SK-N-SH (cell line): ENCODE measurements at regions not wholly inside any gene's neighbourhood (a gene's known extent, or its start where the extent isn't known, plus 50 kb on each side); places are given as distances from the start of the nearest gene placed in this dataset.
"Not testable (repeated sequence)": the region's sequence is repeated elsewhere in the genome, so short reads cannot be mapped to it uniquely, and the experiment has no call there.

Experiments
- CTCF ChIP-seq: fragments of 200-600 bp; sonication (generic); IDR thresholded peaks from 2 replicates; pipeline ENCODE4 v1.6.1; 2017; ENCODE audit warnings: antibody characterized with exemption, mild to moderate bottlenecking, moderate library complexity
- MAX ChIP-seq: IDR thresholded peaks from 2 replicates; pipeline ENCODE4 v1.4.0; 2012; ENCODE audit warnings: low read depth
- RCOR1 ChIP-seq: fragments of 150-350 bp; IDR thresholded peaks from 2 replicates; pipeline ENCODE4 v1.6.1; 2017; ENCODE audit warnings: antibody characterized with exemption, low read length
- REST ChIP-seq: IDR thresholded peaks from 2 replicates; pipeline ENCODE4 v1.6.1; 2012; ENCODE audit warnings: mild to moderate bottlenecking, low read depth, low read length, moderate library complexity
- TAF1 ChIP-seq: IDR thresholded peaks from 2 replicates; pipeline ENCODE4 v1.6.1; 2012; ENCODE audit warnings: low read depth, mild to moderate bottlenecking, low read length, moderate library complexity, borderline replicate concordance
- TEAD4 ChIP-seq: IDR thresholded peaks from 2 replicates; pipeline ENCODE4 v1.4.0; 2012; ENCODE audit warnings: mild to moderate bottlenecking, borderline replicate concordance; ENCODE audit not compliant: insufficient read depth
- USF1 ChIP-seq: IDR thresholded peaks from 2 replicates; pipeline ENCODE4 v1.4.0; 2012; ENCODE audit warnings: low read depth, borderline replicate concordance

DNA sequence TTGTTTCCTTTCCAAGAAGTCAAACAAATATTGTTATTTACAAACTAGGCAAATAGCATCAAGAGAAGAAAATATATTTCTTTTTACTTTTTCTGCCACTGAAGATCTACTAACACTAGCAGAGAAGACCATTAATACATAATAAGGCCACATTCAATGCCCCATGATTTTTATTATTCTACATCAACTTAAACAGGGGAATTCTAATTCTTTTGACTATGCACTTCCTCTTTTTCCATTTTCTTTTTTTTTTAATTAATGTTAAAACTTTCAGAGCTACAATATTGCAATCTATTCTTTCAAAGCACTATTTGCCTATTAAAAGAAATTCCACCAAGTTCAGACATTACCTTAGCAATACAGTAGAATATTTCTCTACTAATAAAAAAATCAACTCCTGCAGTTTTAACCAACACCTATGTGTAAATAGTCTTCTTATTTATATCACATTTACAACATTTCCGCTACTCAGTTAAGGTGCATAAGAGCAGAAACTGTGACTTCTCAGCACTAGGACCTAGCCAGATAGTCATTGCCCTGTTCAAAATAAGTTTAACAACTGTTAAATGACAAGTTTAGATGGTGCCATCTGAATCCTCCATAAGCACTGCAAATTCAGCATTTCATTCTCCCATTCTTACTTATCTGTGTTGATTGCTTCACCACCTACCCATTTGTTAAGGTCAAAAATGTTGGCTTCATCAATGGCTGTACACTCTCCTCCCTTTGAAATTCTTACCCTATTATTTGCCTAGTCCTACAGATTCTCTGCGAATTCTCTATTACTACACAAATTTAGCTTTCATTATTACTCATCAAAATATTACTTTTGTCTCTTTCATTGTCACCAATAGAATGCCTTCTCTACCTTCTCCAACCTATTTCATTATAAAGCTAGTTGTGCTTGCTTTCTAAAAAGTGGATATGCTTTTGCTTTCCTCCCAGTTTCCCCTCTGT, 90.1 kb downstream of the SPDYE17 start:
- not testable (repeated sequence) for TF ChIP-seq TAF1, REST, RCOR1, TEAD4, CTCF, MAX, USF1
